ENCODE measurements at regions not wholly inside any gene's neighbourhood (a gene's known extent, or its start where the extent isn't known, plus 50 kb on each side); places are given as distances from the start of the nearest gene placed in this dataset.

- TF ChIP-seq CTCF (conservative IDR thresholded peaks at IDR 0.05; ENCODE audit: low read length) (no peak), EZH2phosphoT487 (IDR thresholded peaks at IDR 0.05; ENCODE audit: borderline replicate concordance) (no peak)
Measured at GRCh38 chr15:95132774-95133173, 901.4 kb downstream of the MCTP2 start.
